ENCODE measurements at regions not wholly inside any gene's neighbourhood (a gene's known extent, or its start where the extent isn't known, plus 50 kb on each side); places are given as distances from the start of the nearest gene placed in this dataset.
"Not testable (repeated sequence)": the region's sequence is repeated elsewhere in the genome, so short reads cannot be mapped to it uniquely, and the experiment has no call there.

- not testable (repeated sequence) for TF ChIP-seq TAF1 (IDR thresholded peaks at IDR 0.05; ENCODE audit: borderline replicate concordance, low read depth, low read length); POLR2A (IDR thresholded peaks at IDR 0.05; ENCODE audit: low read depth, low read length); POLR2AphosphoS5 (IDR thresholded peaks at IDR 0.05; ENCODE audit: low read depth, low read length)
Observed at GRCh38 chr2:16720737-16721136, 55.1 kb upstream of the CYRIA start.

Data from GM12892 (cell line).